Choroid plexus epithelial cell (primary cell): ENCODE measurements at regions not wholly inside any gene's neighbourhood (a gene's known extent, or its start where the extent isn't known, plus 50 kb on each side); places are given as distances from the start of the nearest gene placed in this dataset.

ENCODE experiments used
- DNase-seq: peaks from one replicate; pipeline ENCODE4 v3.0.0-alpha.2; 2010; ENCODE audit warnings: low read depth
- H3K4me3 ChIP-seq: 2 replicates; pipeline ENCODE4 v1.5.1; 2011; ENCODE audit warnings: low read depth, mild to moderate bottlenecking, control low read depth, low read length, moderate library complexity
- CTCF ChIP-seq: conservative IDR thresholded peaks from 2 replicates; pipeline ENCODE4 v1.5.1; 2011; ENCODE audit warnings: low read depth, mild to moderate bottlenecking, control low read depth, inconsistent platforms, low read length, moderate library complexity

DNA sequence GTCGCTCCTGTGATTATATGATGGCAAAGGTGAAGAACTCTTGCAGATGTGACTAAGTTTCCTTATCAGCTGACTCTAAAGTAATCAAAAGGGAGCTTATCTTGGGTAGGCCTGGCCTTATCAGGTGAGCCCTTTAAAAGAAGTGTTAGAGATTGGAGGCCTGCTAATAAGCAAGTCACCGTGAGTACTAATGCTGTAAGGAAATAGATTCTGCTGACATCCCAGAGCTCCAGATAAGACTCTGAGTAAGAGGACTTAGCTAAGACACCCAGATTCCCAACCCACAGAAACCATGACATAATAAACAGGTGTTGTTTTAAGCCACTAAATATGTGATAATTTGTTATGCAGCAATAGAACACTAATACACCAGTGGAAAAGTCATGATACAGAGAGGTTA lies 99.9 kb upstream of the FAM20A start:
- TF ChIP-seq CTCF: no peak
- H3K4me3 ChIP-seq: no peak overlapping the region
- DNase-seq: no peak

- no peak for DNase-seq
- no peak overlapping the region for H3K4me3 ChIP-seq
- no peak for TF ChIP-seq CTCF
These were observed 99.3 kb upstream of the FAM20A start for GRCh38 chr17:68700421-68700820.

GRCh38 chr17:68699936-68700335 lies 98.8 kb upstream of the FAM20A start:
- H3K4me3 ChIP-seq: no peak overlapping the region
- DNase-seq: no peak
- no peak for TF ChIP-seq CTCF

GRCh38 chr17:68698746-68699145 lies 97.6 kb upstream of the FAM20A start:
- DNase-seq: peak; percentile 15
- no peak for TF ChIP-seq CTCF
- no peak overlapping the region for H3K4me3 ChIP-seq

GRCh38 chr17:68697850-68698361 lies 96.7 kb upstream of the FAM20A start:
- no peak overlapping the region for H3K4me3 ChIP-seq
- TF ChIP-seq CTCF: no peak
- peak; percentile 85 for DNase-seq

DNA sequence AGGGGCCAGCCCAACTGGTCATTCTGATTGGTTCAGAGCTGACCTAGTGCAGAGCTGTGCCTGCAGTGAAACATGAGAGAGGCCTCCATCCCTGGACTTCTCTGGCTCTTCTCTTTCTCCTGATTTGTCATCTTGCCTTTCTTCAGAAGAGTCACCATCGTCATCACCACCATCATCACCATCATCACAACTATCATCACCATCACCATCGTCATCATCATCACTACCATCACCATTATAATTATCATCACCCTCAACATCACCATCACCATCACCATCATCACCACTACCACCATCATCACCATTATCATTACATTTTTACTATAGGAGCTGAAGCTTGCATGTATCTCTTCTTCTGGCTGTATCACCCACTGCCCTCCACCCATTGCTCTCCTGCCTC lies 94.5 kb upstream of the FAM20A start:
- H3K4me3 ChIP-seq: no peak overlapping the region
- DNase-seq: no peak
- no peak for TF ChIP-seq CTCF

DNA sequence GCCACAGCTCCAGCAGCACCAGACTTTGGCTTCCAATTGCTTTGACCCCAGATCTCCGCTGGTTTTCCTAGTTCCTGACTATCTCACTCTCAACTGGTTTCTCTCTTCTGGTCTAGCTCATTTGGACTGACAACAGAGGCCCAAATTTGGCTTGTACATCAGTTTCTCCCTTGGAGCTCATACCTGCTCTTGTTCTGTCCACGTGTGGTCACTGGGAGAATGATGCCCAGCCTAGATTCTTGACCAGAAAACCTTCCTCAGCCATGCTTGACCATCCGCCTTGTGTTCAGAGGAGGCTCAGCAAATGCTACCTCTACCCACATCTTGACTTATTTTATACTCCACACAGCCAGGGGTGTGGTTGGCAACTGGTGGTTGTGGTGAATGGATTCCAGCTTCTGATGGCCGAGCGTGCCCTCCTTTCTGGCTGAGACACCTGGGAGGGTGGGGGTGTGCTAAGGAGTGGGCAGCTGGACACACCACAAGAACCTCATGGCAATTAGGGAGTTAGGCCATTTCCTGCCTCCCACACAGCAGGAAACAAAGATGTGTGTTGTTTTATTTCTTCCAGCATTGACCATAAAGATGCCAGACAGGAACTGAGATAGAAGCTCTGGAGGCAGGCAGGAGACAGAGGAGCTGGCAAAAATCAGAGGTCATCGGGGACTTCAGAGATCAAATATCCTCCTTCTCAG lies 93.8 kb upstream of the FAM20A start:
- DNase-seq: no peak
- H3K4me3 ChIP-seq: no peak overlapping the region
- TF ChIP-seq CTCF: no peak
